Stimulated activated CD8-positive, alpha-beta memory T cell treated with anti-CD3 and anti-CD28 coated beads, Interleukin-4, amount 100 ng/mL, for 4 hours (primary cell): ENCODE measurements at regions not wholly inside any gene's neighbourhood (a gene's known extent, or its start where the extent isn't known, plus 50 kb on each side); places are given as distances from the start of the nearest gene placed in this dataset.

Experiments used
- DNase-seq, 2 donors: peaks; one replicate each; pipeline ENCODE4 v3.0.0-alpha.2; 2020; ENCODE audit warnings: low read depth in 2 of 2, low spot score in 1 of 2

DNA sequence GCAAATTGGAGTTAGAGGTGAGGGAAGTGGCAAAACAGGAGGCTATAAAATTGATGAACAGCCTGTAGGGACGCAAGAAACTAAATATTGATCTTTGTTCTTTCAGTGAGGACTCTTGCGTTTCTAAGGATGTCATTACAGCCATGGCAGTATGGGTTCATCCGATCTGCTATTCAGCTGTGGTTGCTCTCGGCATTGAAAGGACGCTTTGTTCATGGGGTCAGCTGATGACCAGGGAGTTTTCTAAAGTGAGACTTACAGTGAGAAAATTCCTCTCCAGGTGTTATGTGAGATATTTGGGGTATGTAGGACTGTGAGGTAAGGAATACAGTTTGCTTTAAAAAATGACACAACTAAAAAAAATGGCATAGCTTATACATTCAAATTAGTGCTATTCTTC is 52.7 kb upstream of the PELI1 start:
- no peak for DNase-seq

DNA sequence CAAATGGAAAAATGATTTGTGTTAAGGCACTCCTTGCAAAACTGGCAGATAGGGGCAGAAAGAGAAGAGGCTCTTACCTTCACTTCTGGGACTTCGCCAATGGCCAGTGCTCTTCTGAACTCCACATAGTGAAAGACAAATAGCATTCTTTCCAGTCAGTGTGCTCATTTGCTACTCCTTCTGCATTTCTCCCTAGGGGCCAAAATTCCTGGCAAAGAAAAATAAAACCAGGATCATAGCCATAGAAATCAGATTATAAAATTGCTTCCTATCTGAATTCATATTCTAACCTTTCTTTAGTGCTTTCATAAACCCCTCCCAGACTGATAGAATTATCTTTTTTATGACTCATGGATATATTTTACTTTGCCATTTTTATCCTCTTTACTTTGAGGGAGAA is 56.9 kb upstream of the PELI1 start:
- no peak for DNase-seq

DNA sequence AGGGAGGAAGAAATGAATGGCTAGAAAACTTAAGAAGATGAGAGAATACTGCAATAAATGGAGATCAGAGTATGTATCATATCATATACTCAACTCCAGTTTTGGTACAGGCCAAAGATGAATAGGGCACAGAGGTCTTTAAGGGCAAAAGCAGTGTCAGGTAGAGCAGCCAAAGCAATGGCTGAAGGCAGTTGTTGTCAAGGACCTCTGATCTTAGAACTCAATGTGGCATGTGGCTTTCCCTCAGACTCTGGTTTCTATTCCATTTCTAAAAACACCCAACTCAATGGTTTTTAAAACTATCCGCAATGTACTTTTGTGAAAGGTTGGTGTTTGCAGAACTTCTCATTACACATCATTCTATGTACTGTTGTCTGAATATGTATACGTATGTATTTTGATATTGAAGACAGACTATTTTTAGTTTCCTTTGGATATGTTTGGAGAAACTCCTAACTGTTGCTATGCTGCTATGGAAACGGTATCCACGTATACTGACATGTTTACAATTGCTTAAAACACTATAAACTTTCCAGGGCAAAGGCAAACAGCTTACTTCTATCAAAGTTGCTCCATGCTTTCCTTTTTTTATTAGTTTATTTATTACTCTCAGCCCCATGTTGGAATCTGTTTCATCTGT is 58.1 kb upstream of the PELI1 start:
- no peak for DNase-seq

DNA sequence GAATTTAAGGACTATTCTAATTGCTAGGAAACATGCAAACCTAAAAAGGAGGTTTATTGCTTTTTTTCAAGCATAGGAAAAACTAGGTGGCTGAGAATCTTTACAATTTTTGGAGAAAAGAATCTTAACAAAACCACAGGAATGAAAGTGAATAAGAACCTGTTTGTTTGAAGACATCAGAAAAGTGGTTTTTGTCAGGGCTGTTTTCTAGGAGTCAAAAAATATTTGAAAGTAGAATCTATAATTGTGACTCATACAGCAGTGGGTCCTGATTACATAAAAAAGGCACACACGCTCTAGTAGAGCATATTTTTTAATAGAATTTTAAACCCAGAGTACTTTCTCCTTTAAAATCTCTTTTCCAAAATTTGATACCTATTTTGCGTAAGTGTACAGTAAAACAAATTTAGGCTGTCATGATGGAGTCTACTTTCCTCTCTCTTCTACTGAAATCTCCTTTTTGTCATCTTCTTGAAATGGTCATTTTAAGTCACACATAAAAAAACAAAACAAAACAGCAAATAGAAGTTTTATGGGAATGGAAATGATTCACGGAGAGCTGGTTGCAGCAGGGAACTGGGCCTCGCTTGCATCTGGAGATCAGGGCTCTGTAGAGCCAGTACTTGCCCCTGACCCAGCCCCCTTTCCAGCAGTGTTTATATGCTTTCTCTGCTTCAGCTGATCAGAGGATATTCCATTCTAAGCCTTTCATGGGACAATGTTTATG is 59.1 kb upstream of the PELI1 start:
- no peak for DNase-seq

DNA sequence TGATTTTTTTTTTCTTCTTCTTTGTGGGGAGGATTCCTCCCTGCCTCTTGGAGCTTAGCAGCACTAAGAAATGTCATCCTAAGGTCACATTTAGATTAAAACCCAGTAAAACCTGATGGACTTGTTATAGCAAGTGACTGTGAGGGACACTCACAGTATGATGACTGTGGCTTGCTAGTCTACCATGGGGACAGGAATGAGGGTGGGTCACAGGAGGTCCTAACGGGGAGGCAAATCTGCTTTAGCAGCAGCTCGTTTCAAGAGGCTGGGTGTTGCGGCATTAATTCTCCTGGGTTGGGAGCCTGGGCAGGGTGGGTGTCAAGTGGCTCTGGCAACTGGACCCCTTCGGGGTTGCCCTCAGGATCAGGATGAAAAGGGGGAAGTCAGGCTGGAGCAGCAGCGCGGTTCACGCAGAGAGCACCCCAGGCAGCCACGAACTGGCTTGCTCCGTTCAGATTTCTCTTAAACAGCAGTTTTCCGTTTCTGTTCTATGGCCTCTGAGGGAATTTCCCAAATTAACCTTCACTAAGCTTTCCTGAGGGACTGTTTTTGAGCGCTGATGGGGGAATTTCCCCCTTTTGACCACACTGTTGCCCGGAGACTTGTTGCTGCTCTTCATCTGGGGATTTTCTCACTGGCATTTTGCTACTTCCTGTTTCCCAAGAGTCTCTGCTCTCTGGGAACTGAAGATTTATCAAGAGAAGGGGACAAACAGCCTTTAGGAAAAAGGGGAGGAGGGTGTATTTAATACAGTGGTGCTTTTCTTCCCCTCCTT is 59.8 kb upstream of the PELI1 start:
- no peak for DNase-seq

DNA sequence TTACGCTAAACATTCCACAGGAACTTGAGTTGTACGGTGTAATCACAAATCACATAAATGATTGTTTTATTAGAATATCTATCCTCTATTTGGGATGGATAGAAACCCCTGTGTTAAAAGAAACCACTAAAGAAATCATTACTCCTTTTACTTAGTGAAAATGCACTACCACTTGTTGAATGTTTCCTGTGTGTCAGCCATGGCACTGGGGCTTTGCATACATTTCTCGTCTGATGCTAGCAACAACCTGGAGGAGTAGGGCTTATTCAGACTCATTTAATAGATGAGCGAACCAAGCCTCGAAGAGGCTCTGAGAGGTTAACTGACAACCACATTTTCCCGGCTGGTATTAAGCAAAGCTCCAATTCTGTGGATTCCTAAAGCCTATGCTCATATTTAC is 60.5 kb upstream of the PELI1 start:
- no peak for DNase-seq

DNA sequence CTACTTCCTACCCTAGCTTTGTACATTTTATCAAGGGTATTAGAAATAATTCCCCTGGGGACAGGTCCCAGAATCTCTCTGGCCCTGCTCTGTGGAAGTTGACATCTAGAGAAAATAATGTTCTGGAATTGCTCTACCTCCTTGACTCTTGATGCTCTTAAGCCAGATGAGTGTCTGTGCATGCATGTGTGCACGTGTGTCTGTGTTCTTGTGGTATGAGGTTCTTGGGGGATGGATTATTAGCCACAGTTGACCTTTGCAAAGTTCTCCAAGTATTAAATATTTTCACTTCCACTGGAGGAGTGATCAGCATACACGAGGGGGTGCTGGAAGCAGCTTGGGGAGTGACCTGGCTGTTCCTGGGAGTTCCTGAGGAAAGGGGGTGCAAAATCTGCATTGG is 61.2 kb upstream of the PELI1 start:
- DNase-seq = no peak

DNA sequence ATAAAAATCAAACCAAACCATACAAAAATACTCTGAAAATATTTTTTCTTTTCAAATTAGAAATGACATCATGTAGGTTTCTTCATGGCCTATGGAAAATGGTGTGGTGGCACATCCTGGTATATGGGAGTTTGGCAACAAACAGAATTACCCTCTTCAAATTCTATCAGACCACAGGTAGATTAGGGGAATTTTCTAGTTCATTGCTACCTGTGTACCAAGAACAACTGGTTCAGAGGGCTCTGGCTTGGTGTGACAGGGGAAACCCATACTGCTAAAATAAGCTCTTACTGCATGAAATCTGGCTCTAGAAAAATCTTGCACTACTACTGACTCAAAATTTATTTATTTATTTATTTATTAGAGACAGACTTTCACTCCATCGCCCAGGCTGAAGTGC is 63.4 kb upstream of the PELI1 start:
- no peak for DNase-seq

DNA sequence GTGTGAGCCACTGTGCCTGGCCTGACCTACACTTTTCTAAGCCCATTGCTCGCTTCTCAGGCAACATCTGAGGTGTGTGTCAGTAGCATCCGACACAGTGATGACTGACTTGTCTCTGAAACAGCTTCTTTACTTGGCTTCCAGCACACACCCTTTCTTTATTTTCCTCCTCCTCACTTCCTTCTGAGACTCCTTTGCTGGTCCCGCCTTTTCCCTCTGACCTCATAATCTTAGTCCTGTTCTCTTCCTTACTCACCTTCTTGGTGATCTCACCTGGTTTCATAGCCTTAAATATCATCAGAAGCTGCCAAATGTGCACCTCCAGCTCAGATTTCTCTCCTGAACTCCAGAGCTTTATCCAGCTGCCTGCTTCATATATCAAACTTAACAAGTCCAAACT is 66.6 kb upstream of the PELI1 start:
- DNase-seq = no peak

DNA sequence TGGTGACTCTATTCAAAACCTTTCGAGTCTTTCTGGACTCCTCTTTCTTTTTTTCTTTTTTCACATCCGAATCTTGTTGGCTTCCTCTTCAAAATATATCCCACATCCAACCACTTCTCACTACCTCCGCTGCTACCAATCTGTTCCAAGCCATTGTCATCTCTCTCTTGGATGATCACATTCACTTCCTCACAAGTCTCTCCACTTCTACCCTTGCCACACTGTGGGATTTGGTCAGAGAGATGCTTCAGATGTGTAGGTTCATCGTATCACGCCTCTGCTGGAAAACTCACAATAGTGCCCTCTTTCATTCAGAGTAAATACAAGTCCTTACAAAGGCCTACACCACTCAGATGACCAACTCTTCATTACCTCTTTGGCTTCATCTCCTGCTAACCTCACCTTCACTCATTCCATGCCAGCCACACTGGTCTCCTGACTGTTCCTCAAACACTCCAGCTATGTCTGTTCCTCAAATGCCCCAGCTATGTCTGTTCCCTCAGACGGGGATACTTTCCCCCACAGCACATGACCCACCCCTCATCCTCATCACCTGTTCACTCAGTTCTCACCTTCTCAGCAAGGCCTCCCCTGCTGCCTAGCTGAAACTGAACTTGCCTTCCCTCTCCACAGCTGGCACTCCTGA is 67.2 kb upstream of the PELI1 start:
- no peak for DNase-seq

DNA sequence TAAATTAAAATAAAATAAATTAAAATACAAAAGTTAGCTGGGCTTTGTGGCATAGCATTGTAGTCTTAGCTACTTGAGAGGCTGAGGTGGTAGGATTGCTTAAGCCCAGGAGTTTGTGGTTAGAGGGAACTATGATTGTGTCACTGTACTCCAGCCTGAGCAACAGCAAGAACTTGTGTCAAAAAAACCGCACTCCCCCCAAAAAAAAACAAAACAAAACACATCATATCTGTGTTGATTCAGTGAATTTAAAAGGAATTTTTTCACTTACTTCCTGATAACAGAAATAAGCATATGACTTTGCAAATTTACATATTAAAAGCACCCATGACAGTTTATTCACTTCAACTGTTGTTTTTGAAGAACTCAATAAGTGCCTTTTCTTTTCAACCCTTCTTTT is 68.1 kb upstream of the PELI1 start:
- no peak for DNase-seq

DNA sequence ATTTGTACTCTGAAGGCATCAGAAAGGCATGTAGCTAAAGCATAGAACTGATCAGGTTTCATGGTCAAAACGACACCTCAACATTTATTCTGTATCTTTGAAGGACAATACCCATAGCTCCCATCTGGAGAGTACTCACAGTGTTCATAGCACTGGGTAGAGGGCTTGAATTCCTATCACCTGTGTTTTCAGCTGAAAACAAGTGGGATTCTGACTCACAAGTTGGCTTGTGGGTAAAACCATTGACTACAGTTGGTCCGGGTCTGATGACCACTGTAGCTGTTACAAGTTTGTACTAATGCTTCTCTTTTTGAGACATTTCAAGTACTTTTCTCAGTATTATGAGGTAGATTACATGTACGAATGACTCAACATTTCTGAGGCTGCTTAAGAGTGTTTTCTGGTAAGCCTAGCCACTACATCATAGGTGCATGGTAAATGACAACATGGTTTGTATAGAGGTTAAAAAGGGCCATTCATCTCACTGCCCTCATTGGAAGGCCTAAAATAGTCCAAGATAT is 68.6 kb upstream of the PELI1 start:
- DNase-seq = no peak

DNA sequence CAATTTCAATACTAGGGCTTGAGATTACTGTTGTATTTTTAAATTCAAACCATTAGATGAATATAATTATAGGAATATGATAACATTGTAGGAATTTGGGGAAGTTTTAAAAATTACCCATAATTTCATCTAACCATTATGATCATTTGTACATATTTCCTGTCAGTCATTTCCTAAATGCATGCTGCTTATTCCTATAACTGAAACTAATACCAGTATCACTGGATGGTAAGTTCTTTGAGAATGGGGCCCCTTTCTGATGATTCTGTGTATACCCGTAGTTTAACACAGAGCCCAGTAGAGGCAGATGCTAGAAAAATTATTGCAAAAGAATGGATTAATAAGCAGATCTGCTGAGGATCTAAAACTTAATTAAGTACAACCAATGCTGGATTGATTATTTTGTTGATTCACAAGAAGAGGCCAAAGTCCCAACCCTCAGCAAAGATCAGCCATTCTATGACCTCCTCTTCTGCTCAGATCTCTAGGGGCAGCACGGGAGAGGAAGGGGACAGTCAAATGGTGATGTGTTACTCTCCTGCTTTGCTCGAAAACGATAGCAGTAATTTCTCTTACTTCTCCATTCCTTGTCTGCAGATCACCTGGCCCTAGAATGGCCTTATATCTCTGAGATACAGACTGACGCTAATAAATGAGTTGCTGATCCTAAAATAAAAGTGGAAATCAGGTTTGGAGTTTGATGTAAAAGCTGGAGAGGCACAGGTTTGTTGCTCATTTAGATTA is 69.5 kb upstream of the PELI1 start:
- no peak for DNase-seq

DNA sequence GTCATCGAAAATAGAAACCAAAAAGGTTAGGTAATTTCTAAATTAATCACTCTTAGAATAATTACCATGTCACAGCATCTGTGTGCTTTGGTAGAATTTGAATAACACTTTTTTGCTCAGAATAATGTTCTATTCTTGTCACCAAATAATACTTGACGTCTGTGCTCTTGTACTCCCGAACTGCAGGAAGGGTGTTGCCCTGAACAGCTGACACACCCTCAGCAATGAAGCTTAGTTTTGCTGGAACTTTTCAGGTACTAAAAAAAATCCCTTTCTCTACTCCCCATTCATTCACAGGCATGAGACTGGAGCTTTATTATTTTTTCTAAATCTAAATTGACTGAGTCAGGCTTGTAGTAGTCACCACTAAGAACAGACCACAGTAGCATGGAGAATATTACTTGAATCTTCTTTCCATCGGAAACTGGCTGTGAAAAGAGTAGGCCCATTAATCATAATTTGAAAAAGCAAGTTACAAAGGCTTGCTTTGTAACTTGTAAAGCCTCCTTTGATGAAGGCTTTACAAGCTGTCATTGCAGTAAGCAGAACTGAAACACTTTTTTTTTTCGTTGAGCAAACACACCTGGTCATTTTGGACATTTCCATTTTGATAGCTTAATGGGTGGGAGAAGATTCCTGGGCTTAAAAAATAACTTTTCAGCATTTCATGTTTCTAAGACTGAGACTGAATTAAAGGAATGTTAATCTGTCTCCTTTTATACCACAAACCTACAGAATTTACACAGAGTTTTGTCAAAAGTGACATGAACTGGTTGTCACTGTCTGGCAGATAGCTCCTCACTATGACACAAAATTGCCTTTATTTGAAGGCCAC is 70.3 kb upstream of the PELI1 start:
- no peak for DNase-seq

DNA sequence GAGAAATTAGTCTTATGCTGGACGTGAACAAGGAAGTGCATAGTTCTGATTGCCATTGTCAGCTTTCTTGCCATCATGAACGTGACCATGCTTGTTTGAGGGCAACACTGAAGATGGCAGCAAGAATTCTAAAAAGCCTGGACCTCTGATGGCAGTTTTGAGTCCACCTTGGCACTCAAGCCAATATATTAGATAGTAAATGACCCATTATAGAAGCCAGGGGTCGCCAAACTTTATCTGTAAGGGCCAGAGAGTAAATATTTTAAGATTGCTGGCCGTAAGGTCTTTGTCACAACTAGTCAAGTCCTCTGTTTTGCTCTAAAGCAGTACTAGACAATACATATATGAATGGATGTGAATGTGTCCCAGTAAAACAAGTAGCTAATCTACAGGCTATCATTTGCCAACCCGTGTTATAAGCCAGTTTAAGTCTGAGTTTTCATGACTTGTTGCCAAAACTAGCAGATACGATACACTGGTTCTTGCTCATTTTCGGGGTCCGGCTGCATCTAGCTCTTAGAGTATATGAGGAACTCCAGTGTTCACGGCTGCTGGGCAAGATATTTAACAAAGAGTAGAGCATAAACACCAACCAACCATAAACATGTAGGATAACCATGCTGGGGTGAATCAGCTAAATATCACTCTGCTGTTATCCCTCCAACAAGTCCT is 73.1 kb upstream of the PELI1 start:
- DNase-seq = no peak

DNA sequence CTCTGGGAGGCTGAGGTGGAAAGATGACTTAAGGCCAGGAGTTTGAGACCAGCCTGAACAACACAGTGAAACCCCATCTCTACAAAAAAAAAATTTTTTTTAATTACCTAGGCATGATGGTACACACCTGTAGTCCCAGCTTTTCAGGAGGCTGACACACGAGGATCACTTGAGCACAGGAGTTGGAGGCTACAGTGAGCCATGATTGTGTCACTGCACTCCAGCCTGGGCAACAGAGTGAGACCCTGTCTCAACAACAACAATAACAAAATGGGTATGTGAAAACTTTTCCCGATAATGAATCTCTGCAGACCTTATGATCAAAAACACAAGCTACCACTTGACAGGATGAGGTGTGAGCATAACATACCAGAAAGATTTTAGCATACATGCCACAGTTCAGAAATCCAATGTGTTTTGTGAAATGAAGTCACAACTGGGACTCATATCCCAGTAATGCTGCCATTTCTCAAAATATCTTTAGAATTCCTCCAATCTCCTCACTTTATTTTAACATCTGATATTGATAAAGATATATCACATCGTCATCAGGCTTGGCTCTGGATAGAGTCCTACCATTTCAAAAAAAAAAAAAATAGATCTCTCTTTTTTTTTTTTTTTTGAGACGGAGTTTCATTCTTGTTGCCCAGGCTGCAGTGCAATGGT is 74.0 kb upstream of the PELI1 start:
- no peak for DNase-seq

DNA sequence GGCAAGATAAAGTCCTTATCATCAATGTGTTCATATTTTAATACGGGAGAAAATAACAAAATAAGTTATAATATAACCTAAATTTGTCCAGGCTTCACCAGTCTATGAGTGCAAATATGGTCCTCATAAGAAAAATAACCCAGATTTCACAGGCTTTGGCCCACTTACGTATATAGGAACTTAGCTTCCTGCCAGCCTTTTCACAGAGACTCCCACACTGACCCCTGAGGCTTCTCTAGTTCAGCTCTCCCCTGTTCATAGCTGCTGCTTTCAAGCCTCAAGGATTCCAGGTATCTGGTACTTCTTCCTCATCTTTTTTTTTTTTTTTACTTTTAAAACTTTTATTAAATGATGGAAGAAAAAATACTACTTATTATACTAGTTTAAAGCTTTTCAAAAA is 74.9 kb upstream of the PELI1 start:
- DNase-seq = no peak

DNA sequence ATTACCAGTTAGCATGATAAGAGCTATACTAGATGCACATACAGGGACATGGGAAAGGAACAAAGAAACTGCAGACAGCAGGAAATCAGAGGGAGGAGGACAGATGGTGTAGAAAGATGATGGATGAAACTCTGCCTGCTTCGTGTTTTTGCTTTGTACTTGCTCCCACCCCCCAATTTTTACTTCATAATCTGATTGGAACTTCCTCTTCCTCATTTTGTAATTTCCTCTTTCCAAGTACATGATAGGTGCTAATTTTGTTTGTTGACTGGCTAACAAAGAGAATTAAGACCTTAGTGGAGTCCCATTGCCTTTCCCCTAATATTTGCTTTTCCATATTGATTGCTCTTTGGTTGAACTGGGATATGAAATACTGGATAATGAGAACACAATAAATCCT is 76.0 kb upstream of the PELI1 start:
- no peak for DNase-seq
